ENCODE measurements at regions not wholly inside any gene's neighbourhood (a gene's known extent, or its start where the extent isn't known, plus 50 kb on each side); places are given as distances from the start of the nearest gene placed in this dataset.
"Not testable (repeated sequence)": the region's sequence is repeated elsewhere in the genome, so short reads cannot be mapped to it uniquely, and the experiment has no call there.

DNA sequence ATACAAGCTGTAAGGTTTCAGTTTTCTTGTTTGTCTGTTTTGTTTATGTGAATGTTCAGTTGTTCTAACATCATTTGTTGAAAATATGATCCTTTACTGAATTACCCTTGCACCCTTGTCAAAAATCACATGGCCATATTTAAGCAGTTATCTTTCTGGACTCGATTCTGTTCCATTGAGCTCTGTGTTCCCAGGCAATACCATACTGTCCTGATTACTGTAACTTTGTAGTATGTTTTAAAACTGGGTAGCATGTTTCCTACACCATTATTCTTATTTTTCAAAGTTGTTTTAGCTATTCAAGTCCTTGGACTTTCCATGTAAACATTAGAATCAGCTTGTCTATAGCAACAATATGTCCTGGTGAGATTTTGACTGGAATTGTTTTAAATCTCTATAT lies 66.7 kb upstream of the PRSS3 start:
- no peak for DNase-seq (ENCODE audit: extremely low read depth, low read depth)
- TF ChIP-seq, protein P1, sequence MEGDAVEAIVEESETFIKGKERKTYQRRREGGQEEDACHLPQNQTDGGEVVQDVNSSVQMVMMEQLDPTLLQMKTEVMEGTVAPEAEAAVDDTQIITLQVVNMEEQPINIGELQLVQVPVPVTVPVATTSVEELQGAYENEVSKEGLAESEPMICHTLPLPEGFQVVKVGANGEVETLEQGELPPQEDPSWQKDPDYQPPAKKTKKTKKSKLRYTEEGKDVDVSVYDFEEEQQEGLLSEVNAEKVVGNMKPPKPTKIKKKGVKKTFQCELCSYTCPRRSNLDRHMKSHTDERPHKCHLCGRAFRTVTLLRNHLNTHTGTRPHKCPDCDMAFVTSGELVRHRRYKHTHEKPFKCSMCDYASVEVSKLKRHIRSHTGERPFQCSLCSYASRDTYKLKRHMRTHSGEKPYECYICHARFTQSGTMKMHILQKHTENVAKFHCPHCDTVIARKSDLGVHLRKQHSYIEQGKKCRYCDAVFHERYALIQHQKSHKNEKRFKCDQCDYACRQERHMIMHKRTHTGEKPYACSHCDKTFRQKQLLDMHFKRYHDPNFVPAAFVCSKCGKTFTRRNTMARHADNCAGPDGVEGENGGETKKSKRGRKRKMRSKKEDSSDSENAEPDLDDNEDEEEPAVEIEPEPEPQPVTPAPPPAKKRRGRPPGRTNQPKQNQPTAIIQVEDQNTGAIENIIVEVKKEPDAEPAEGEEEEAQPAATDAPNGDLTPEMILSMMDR (IDR thresholded peaks at IDR 0.05; ENCODE audit: low read depth, low read length): no peak

DNA sequence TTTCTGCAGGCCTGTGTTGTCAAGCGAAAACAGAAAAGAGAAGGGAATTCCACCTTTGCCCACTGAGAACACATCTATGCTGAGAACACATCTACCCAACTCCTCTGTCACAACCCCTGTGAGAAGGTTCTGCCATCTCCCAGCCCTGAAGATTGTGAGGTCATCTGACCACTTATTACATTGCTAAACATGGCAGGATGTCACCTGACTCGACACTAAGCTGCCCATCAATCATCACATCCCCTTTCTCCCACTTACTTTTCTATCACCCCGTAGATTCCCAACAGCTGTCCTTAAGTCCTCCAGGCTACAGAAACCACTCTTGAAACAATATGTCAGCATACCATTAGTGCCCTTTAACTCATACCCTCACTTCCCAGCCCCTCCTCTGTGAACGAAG lies 64.2 kb upstream of the PRSS3 start:
- TF ChIP-seq, protein P1 (IDR thresholded peaks at IDR 0.05; ENCODE audit: low read depth, low read length): no peak
- no peak for DNase-seq (ENCODE audit: extremely low read depth, low read depth)

DNA sequence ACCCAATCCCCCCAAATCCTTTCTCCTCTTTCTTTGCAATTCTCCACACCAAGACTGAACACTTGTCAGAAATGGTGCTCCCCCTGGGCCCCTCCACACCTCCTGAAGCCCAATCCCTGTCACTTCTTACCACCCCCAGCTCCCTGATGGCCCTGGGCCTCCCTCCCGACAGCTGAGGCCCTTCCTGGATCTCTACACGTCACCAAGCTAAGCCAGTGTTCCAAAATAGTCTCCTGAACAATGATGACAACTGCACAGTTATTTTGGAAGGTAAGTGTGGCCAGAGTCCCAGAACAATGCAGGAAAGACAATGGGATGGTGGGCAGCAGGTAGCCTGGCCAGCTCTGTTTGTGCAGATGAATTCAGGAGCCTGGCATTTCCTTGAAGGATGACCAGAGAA lies 63.7 kb upstream of the PRSS3 start:
- TF ChIP-seq, protein P1 (IDR thresholded peaks at IDR 0.05; ENCODE audit: low read depth, low read length): no peak
- no peak for DNase-seq (ENCODE audit: extremely low read depth, low read depth)

DNA sequence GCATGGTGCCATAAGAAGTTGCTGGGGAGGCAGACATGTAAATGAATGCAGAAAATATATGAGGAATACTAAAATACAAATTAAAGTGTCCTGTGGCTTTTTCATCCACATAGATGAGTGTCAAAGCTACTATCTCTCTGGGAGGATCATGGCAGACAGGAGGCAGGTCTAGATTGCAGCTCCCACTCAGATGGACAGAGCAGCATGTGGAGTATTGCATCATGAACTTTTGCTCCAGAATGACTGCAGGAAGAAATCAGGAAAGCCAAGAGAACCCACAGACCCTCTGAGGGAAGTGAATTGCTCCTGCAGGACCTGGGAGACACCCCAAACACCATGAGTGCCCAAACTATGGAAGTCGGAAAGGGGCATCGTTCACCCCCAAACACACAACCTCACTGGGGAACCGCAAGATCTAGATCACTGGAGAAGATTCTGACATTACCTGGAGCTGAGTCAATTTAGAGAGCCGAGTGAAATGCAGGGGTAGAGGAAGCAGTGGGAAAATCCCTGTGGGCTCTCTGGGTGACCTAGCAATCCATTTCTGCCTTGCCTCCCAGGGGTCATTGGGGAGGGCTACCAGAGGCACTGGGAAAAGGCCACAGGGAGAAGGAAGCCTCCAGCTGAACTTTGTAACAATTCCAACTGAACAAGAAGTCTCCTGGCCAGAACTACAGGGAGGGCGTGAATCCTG lies 61.0 kb upstream of the PRSS3 start:
- DNase-seq (ENCODE audit: extremely low read depth, low read depth): not testable (repeated sequence)

DNA sequence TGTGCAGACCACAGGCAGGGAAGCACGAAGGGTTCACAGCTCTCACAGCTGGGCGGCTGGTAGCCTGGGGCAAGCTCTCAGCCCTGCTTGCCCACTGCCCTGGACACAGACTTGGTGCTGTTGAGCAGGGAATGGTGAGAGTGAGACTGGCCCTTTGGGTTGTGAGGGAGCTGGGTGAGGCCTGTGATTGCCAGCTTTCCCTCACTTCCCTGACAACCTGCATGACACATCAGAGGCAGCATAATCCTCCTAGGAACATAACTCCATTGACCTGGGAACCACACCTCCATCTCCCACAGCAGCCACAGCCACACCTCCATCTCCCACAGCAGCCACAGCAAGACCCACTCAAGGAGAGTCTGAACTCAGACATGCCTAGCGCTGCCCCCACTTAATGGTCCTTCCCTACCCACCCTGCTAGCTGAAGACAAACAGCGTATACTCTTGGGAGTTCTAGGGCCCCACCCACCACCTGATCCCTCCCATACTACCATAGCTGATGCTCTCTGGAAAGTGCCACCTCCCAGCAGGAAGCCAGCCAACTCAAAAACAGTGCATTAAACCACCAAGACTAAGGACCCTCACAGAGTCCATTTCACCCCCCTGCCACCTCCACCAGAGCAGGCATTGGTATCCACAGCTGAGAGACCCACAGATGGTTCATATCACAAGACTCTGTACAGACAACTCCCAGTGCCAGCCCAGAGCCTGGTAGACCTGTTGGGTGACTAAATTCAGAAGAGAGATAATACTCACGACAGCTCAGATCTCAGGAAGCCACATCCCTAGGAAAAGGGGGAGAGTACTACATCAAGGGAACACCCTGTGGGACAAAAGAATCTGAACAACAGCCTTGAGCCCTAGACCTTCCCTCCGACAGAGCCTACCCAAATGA lies 60.2 kb upstream of the PRSS3 start:
- not testable (repeated sequence) for DNase-seq (ENCODE audit: extremely low read depth, low read depth)

DNA sequence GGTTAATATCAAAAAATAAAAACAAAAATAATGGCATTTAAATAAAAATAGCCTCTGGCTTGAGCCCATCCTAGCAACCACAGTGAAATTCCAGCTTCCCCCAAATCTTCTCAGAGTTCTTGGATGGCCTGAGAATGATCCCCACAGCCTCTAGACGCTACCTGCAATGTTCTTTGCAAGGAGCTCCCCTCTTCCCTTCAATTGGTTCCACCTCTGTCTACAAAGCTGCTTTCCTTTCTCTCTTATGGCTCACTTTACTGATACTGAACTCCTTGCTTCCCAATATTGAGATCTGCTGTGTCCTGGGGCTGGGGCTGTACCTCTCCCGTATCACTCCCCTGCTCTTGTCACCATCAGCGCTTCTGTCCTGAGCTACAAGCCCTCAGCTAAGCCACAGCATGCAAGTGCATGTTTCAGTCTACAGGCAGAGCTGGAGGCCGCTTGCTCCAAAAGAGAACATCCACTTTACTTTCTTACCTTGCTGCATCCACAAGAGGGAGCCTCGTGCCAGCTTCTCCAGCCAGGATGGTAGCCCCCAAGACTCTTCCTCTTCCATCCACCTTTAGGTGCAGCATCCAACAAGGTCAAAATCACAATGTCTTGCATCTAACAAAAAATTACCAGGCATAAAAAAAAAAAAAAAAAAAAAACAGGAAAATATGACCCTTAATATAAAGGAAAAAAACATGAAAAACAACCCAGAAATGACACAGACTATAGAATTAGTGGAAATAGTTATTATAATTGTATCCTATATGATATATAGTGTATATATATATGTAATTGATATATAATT lies 57.4 kb upstream of the PRSS3 start:
- DNase-seq (ENCODE audit: extremely low read depth, low read depth): peak; percentile 36
- TF ChIP-seq, protein P1 (IDR thresholded peaks at IDR 0.05; ENCODE audit: low read depth, low read length): peak; percentile 75

DNA sequence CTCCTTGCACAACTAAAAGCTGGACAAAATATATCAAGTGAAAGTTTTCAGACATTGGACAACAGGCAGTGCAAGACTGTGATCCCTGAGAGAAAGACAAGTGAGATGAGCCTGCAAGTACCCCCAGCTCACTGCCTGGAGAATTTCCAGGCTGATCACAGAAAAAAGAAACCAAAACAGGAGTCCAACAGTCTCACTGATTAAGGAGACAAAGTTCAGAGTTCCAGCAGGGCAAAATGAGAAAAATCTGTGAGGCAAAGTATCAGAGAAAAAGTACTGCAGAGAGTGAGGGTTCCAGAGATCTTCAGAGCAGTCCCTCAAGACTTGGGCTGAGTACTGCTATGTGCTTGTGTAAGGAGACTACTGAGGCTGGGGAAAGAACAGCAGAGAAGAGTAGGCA lies 56.0 kb upstream of the PRSS3 start:
- TF ChIP-seq, protein P1 (IDR thresholded peaks at IDR 0.05; ENCODE audit: low read depth, low read length): no peak
- no peak for DNase-seq (ENCODE audit: extremely low read depth, low read depth)

DNA sequence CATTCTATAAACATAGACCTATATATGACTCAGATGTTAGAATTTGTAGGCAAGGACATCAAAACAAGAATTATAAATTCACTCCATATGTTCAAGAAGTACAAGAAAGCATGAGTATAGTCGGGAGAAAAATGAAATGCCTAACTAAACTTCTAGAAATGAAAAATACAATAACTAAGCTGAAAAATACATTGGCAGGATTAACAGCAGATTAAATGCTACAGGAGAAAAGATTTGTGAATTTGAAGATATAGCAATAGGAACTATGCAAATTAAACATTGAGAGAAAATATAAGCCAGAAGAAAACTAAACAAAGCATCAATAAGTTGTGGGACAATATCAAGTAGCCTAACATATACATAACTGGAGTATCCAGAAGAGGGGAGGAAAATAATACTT lies 55.3 kb upstream of the PRSS3 start:
- TF ChIP-seq, protein P1 (IDR thresholded peaks at IDR 0.05; ENCODE audit: low read depth, low read length): no peak
- no peak for DNase-seq (ENCODE audit: extremely low read depth, low read depth)

DNA sequence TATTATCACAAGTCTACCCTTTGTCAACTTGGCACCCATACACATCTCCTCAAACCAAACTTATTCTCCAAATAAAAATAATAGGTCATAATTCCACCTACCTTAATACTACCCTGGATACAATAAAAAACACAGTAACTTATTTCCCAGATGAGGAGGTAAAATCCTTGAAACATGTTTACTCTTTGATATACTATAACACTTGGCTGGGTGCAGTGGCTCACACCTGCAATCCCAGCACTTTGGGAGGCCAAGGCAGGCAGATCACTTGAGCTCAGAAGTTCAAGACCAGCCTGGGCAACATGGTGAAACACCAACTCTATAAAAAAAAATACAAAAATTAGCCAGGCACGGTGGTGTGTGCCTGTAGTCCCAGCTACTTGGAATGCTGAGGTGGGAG lies 54.4 kb upstream of the PRSS3 start:
- not testable (repeated sequence) for DNase-seq (ENCODE audit: extremely low read depth, low read depth)
